Peyer's patch (tissue), 4 donors: ENCODE measurements at regions not wholly inside any gene's neighbourhood (a gene's known extent, or its start where the extent isn't known, plus 50 kb on each side); places are given as distances from the start of the nearest gene placed in this dataset.

Experiments
- POLR2A ChIP-seq, 2 donors: fragments of 450-650 bp; IDR thresholded peaks; one replicate each; pipeline ENCODE4 v1.5.1; 2017; ENCODE audit warnings: antibody characterized with exemption in 2 of 2, mild to moderate bottlenecking in 2 of 2, moderate library complexity in 2 of 2
- TF ChIP-seq, protein P1 (sequence below), 6 experiments: fragments of 450-650 bp in 4 of 6; fragments of 200-600 bp in 2 of 6; sonication (generic) in 1 of 6; IDR thresholded peaks; one replicate each; pipeline ENCODE4 v1.5.1; 2017 to 2019; ENCODE audit warnings: antibody characterized with exemption in 6 of 6, mild to moderate bottlenecking in 3 of 6, moderate library complexity in 1 of 6

DNA sequence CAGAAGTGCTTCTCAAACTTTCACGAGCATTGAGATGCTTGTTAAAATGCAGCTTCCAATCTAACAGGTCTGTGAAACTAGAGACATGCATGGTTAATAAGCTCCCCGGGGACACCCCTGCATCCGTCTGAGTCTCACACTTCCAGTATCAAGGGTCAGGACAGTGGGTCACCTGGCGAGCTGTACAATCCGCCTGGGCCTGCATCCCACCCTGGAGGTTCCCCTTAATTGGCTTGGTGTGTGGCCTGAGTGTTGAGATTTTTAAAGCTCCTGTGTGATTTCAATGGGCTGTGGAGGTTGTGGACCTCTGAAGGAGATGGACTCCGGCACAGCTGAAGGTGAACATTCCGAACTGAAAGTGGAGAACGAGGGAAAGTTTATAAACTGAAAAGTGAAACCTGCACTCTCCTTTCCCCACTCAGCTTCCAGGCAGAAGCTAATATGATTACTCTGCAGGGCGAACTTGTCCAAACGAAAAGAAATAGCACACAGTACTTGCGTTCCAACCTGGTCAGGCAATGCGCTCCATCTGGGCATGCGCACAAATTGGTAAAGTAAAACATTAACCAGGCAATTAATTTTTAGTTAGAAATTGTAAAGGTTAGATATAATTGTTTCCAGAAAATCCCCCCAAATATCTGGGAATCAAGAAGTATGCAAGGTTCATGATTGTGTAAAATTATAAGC is 191.7 kb upstream of the ALKAL2 start:
- TF ChIP-seq POLR2A (IDR thresholded peaks at IDR 0.05) = no peak
- TF ChIP-seq, protein P1, sequence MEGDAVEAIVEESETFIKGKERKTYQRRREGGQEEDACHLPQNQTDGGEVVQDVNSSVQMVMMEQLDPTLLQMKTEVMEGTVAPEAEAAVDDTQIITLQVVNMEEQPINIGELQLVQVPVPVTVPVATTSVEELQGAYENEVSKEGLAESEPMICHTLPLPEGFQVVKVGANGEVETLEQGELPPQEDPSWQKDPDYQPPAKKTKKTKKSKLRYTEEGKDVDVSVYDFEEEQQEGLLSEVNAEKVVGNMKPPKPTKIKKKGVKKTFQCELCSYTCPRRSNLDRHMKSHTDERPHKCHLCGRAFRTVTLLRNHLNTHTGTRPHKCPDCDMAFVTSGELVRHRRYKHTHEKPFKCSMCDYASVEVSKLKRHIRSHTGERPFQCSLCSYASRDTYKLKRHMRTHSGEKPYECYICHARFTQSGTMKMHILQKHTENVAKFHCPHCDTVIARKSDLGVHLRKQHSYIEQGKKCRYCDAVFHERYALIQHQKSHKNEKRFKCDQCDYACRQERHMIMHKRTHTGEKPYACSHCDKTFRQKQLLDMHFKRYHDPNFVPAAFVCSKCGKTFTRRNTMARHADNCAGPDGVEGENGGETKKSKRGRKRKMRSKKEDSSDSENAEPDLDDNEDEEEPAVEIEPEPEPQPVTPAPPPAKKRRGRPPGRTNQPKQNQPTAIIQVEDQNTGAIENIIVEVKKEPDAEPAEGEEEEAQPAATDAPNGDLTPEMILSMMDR (IDR thresholded peaks at IDR 0.05) = no peak
